SK-N-SH (cell line): ENCODE measurements at regions not wholly inside any gene's neighbourhood (a gene's known extent, or its start where the extent isn't known, plus 50 kb on each side); places are given as distances from the start of the nearest gene placed in this dataset.

Experiments used
- CTCF ChIA-PET: fragments of 300-600, 350-600 bp; formaldehyde crosslinking; extraction: SDS; loops from one replicate; lab custom pipeline; 2021; lab: Yijun Ruan, JAX
- POLR2A ChIA-PET: fragments of 350-600 bp; sonication (Branson Sonifier 250); formaldehyde crosslinking; extraction: SDS; loops from one replicate; lab custom pipeline; 2020; ENCODE audit warnings: antibody characterized with exemption, inconsistent platforms; lab: Yijun Ruan, JAX
- DNase-seq: peaks from one replicate; pipeline ENCODE4 v3.0.0; 2012
- H2AFZ ChIP-seq: fragments of 200-600 bp; sonication (generic); 2 replicates; pipeline ENCODE4 v1.8.1; 2016; ENCODE audit warnings: antibody characterized with exemption, mild to moderate bottlenecking, low read depth
- H3F3A ChIP-seq: fragments of 200-600 bp; sonication (generic); replicated peaks from 2 replicates; pipeline ENCODE3; 2016; ENCODE audit warnings: antibody characterized with exemption, mild to moderate bottlenecking; ENCODE audit not compliant: insufficient read depth
- H3K27ac ChIP-seq, 2 experiments: fragments of 200-500 bp in 1 of 2; fragments of 200-600 bp in 1 of 2; sonication (Bioruptor generic) in 1 of 2; sonication (generic), shearing (Covaris generic) in 1 of 2; 2 replicates each; pipeline versions ENCODE4 v1.5.1 to v1.6.1; 2014 to 2016; ENCODE audit warnings: low read depth in 2 of 2, inconsistent platforms in 1 of 2, low read length in 1 of 2, mild to moderate bottlenecking in 1 of 2, mixed read lengths in 1 of 2
- H3K27me3 ChIP-seq: fragments of 200-600 bp; sonication (generic), shearing (Covaris generic); 2 replicates; pipeline ENCODE4 v1.6.1; 2016; ENCODE audit warnings: mixed run types; ENCODE audit not compliant: insufficient read depth
- H3K36me3 ChIP-seq, 2 experiments: fragments of 200-500 bp in 1 of 2; fragments of 200-600 bp in 1 of 2; sonication (Bioruptor generic) in 1 of 2; sonication (generic) in 1 of 2; replicated peaks in 1 of 2; 2 replicates each; pipeline versions ENCODE3 to v1.5.1; 2014 to 2016; ENCODE audit warnings: low read length in 1 of 2, mild to moderate bottlenecking in 1 of 2; ENCODE audit not compliant: insufficient read depth in 2 of 2, control insufficient read depth in 1 of 2
- H3K4me1 ChIP-seq, 2 experiments: fragments of 200-500 bp in 1 of 2; fragments of 200-600 bp in 1 of 2; sonication (Bioruptor generic) in 1 of 2; sonication (generic), shearing (Covaris generic) in 1 of 2; 2 replicates each; pipeline versions ENCODE4 v1.5.1 to v1.6.1; 2014 to 2016; ENCODE audit warnings: low read depth in 1 of 2, low read length in 1 of 2, mixed run types in 1 of 2; ENCODE audit not compliant: insufficient read depth in 2 of 2, control insufficient read depth in 1 of 2
- H3K4me2 ChIP-seq: fragments of 200-600 bp; sonication (generic), shearing (Covaris generic); 2 replicates; pipeline ENCODE4 v1.6.1; 2017; ENCODE audit warnings: mixed run types
- H3K4me3 ChIP-seq, 2 experiments: fragments of 200-500 bp in 1 of 2; fragments of 200-600 bp in 1 of 2; sonication (Bioruptor generic) in 1 of 2; sonication (generic), shearing (Covaris generic) in 1 of 2; 2 replicates each; pipeline versions ENCODE4 v1.5.1 to v1.8.1; 2014 to 2016; ENCODE audit warnings: low read depth in 2 of 2, inconsistent platforms in 1 of 2, low read length in 1 of 2, mild to moderate bottlenecking in 1 of 2, mixed read lengths in 1 of 2, moderate library complexity in 1 of 2
- H3K79me2 ChIP-seq: fragments of 200-600 bp; sonication (generic); 2 replicates; pipeline ENCODE4 v1.8.1; 2017; ENCODE audit warnings: mild to moderate bottlenecking; ENCODE audit not compliant: insufficient read depth
- H3K9ac ChIP-seq: fragments of 200-600 bp; sonication (generic); 2 replicates; pipeline ENCODE4 v1.6.1; 2017; ENCODE audit warnings: mixed run types
- H3K9me2 ChIP-seq: fragments of 200-600 bp; sonication (generic); 2 replicates; pipeline ENCODE4 v1.6.1; 2017; ENCODE audit warnings: mixed run types
- H3K9me3 ChIP-seq: fragments of 200-600 bp; sonication (generic); 2 replicates; pipeline ENCODE4 v1.6.1; 2017; ENCODE audit warnings: mixed run types, mild to moderate bottlenecking, moderate library complexity
- H4K20me1 ChIP-seq: fragments of 200-600 bp; sonication (generic); 2 replicates; pipeline ENCODE4 v1.6.1; 2017; ENCODE audit warnings: mild to moderate bottlenecking, mixed run types; ENCODE audit not compliant: insufficient read depth
- ELF1 ChIP-seq: IDR thresholded peaks from 2 replicates; pipeline ENCODE4 v1.4.0; 2012
- EP300 ChIP-seq, 2 experiments: IDR thresholded peaks; 2 replicates each; pipeline versions ENCODE4 v1.4.0 to v1.6.1; 2012; ENCODE audit warnings: borderline replicate concordance in 1 of 2, low read depth in 1 of 2, low read length in 1 of 2
- EZH2phosphoT487 ChIP-seq: fragments of 200-600 bp; sonication (generic); IDR thresholded peaks from 2 replicates; pipeline ENCODE4 v1.6.1; 2017; ENCODE audit warnings: low read depth, mixed run types, mild to moderate bottlenecking, antibody characterized with exemption, moderate library complexity, borderline replicate concordance
- FOSL2 ChIP-seq: IDR thresholded peaks from 2 replicates; pipeline ENCODE4 v1.4.0; 2012; ENCODE audit warnings: low read depth, mild to moderate bottlenecking, moderate library complexity, borderline replicate concordance
- GATA2 ChIP-seq: sonication (generic); formaldehyde crosslinking; IDR thresholded peaks from 2 replicates; pipeline ENCODE4 v1.5.0; 2020; ENCODE audit warnings: mild to moderate bottlenecking, missing genetic modification reagents
- JUND ChIP-seq: IDR thresholded peaks from 2 replicates; pipeline ENCODE4 v1.4.0; 2012
- MAX ChIP-seq: IDR thresholded peaks from 2 replicates; pipeline ENCODE4 v1.4.0; 2012; ENCODE audit warnings: low read depth
- MXI1 ChIP-seq: IDR thresholded peaks from 2 replicates; pipeline ENCODE4 v1.6.1; 2012; ENCODE audit warnings: mild to moderate bottlenecking, low read depth, low read length, improper control_type of control experiment
- REST ChIP-seq: IDR thresholded peaks from 2 replicates; pipeline ENCODE4 v1.6.1; 2012; ENCODE audit warnings: mild to moderate bottlenecking, low read depth, low read length, moderate library complexity
- RFX5 ChIP-seq: IDR thresholded peaks from 2 replicates; pipeline ENCODE4 v1.6.1; 2012; ENCODE audit warnings: mild to moderate bottlenecking, improper control_type of control experiment, low read length
- SIN3A ChIP-seq: IDR thresholded peaks from 2 replicates; pipeline ENCODE4 v1.6.1; 2012; ENCODE audit warnings: low read depth, mild to moderate bottlenecking, low read length, moderate library complexity, borderline replicate concordance
- SMC3 ChIP-seq: IDR thresholded peaks from 2 replicates; pipeline ENCODE4 v1.6.1; 2012; ENCODE audit warnings: low read depth, low read length, improper control_type of control experiment
- TEAD4 ChIP-seq: IDR thresholded peaks from 2 replicates; pipeline ENCODE4 v1.4.0; 2012; ENCODE audit warnings: mild to moderate bottlenecking, borderline replicate concordance; ENCODE audit not compliant: insufficient read depth
- USF1 ChIP-seq: IDR thresholded peaks from 2 replicates; pipeline ENCODE4 v1.4.0; 2012; ENCODE audit warnings: low read depth, borderline replicate concordance
- USF2 ChIP-seq: fragments of 150-350 bp; IDR thresholded peaks from 2 replicates; pipeline ENCODE4 v1.6.1; 2017; ENCODE audit warnings: antibody characterized with exemption, low read length, low read depth, borderline replicate concordance
- WGBS: methylation state at CpG from one replicate; pipeline ENCODE4 v1.1.6; 2017; ENCODE audit warnings: low lambda C conversion rate; 5-methylcytosine and 5-hydroxymethylcytosine counted together

GRCh38 chr20:47926731-47927130, 141.4 kb upstream of the SULF2 start:
- no peak overlapping the region for H3K9ac ChIP-seq
- no peak for DNase-seq

GRCh38 chr20:47925593-47925992, 140.3 kb upstream of the SULF2 start:
- TF ChIP-seq EP300 (IDR thresholded peaks at IDR 0.05; ENCODE audit: borderline replicate concordance in 1 of 2, low read depth in 1 of 2, low read length in 1 of 2) = no peak
- no peak for TF ChIP-seq ELF1
- TF ChIP-seq MXI1 = no peak
- no peak for TF ChIP-seq USF1
- TF ChIP-seq SMC3 = no peak
- TF ChIP-seq GATA2 = no peak
- no peak for TF ChIP-seq SIN3A
- Histone ChIP-seq H3K4me3 (no peak overlapping the region), H3K9me3 (no peaks in the 10 kb centered on the region), H3K36me3 (no peaks in the 10 kb centered on the region), H3K9me2 (no peaks in the 10 kb centered on the region), H4K20me1 (no peaks in the 10 kb centered on the region), H2AFZ (no peak overlapping the region), H3F3A (no peaks in the 10 kb centered on the region), H3K9ac (no peak overlapping the region), H3K27ac (no peak overlapping the region), H3K79me2 (no peaks in the 10 kb centered on the region), H3K27me3 (no peaks in the 10 kb centered on the region), H3K4me2 (no peak overlapping the region), H3K4me1 (no peaks in the 10 kb centered on the region; a peak in 1 of 4 replicates)
- POLR2A ChIA-PET = no interaction called here
- WGBS = 38% methylated on average over 3 of the region's 3 CpGs
- CTCF ChIA-PET = no interaction called here
- DNase-seq = no peak

More at GRCh38 chr20:47926731-47927130, 141.4 kb upstream of the SULF2 start:
- H3K36me3 ChIP-seq = no peaks in the 10 kb centered on the region
- 58% methylated on average over 4 of the region's 4 CpGs for WGBS
- no peaks in the 10 kb centered on the region; a peak in 1 of 4 replicates for H3K4me1 ChIP-seq
- no peaks in the 10 kb centered on the region for H3K9me3 ChIP-seq
- H3K4me3 ChIP-seq = no peak overlapping the region
- H3K4me2 ChIP-seq = no peak overlapping the region
- no peaks in the 10 kb centered on the region for H4K20me1 ChIP-seq
- no peaks in the 10 kb centered on the region for H3F3A ChIP-seq
- no peaks in the 10 kb centered on the region for H3K79me2 ChIP-seq
- no peak overlapping the region for H3K27ac ChIP-seq
- H2AFZ ChIP-seq = no peak overlapping the region
- ChIA-PET POLR2A (no interaction called here), CTCF (interaction anchor here (1.2 to 1.3 kb wide), 2 partner anchors 10 to 37 kb away, joined by 3 read pairs; no protein-coding TSS in a partner anchor)
- H3K9me2 ChIP-seq = no peaks in the 10 kb centered on the region
- TF ChIP-seq USF2 (no peak), EZH2phosphoT487 (no peak), TEAD4 (no peak), FOSL2 (no peak), JUND (no peak), MAX (no peak), RFX5 (no peak), REST (no peak), MXI1 (no peak)
- no peaks in the 10 kb centered on the region for H3K27me3 ChIP-seq
